HCT116 (cell line): ENCODE measurements at regions not wholly inside any gene's neighbourhood (a gene's known extent, or its start where the extent isn't known, plus 50 kb on each side); places are given as distances from the start of the nearest gene placed in this dataset.

Experiments used
- CTCF ChIP-seq, 3 experiments: fragments of 200-600 bp in 1 of 3; sonication (generic) in 1 of 3; IDR thresholded peaks in 2 of 3; conservative IDR thresholded peaks in 1 of 3; 2 replicates each; pipeline ENCODE4 v1.5.1; 2012 to 2017; ENCODE audit warnings: low read depth in 2 of 3, low read length in 2 of 3, antibody characterized with exemption in 1 of 3, borderline replicate concordance in 1 of 3, control low read depth in 1 of 3, mild to moderate bottlenecking in 1 of 3, mixed read lengths in 1 of 3, mixed run types in 1 of 3, moderate library complexity in 1 of 3; ENCODE audit not compliant: insufficient read depth in 1 of 3
- ELF1 ChIP-seq: IDR thresholded peaks from 2 replicates; pipeline ENCODE4 v1.6.1; 2012; ENCODE audit warnings: low read depth, borderline replicate concordance
- EZH2 ChIP-seq: fragments of 200-600 bp; sonication (generic); IDR thresholded peaks from 2 replicates; pipeline ENCODE4 v1.6.1; 2017; ENCODE audit warnings: antibody characterized with exemption, mixed run types
- JUND ChIP-seq: IDR thresholded peaks from 2 replicates; pipeline ENCODE4 v1.6.1; 2012
- POLR2A ChIP-seq: IDR thresholded peaks from 2 replicates; pipeline ENCODE4 v1.7.0; 2011; ENCODE audit warnings: borderline replicate concordance; ENCODE audit not compliant: insufficient read depth, insufficient read length; ENCODE audit errors: extremely low read depth
- POLR2AphosphoS5 ChIP-seq: IDR thresholded peaks from 2 replicates; pipeline ENCODE4 v1.6.1; 2011; ENCODE audit warnings: mild to moderate bottlenecking, low read depth, low read length, moderate library complexity
- RAD21 ChIP-seq: IDR thresholded peaks from 2 replicates; pipeline ENCODE4 v1.6.1; 2012; ENCODE audit warnings: low read depth, mild to moderate bottlenecking
- SIN3A ChIP-seq: IDR thresholded peaks from 2 replicates; pipeline ENCODE4 v1.6.1; 2012; ENCODE audit warnings: low read depth
- SP1 ChIP-seq: IDR thresholded peaks from 2 replicates; pipeline ENCODE4 v1.6.1; 2012; ENCODE audit warnings: low read depth
- ZFX ChIP-seq: fragments of 450-650 bp; IDR thresholded peaks from 2 replicates; pipeline ENCODE4 v1.6.1; 2017
- ZNF274 ChIP-seq: fragments of 200-500 bp; sonication (Bioruptor generic); IDR thresholded peaks from 2 replicates; pipeline ENCODE4 v1.6.1; 2014; ENCODE audit warnings: mild to moderate bottlenecking, low read depth, low read length, inconsistent platforms

- TF ChIP-seq CTCF (IDR thresholded peaks at IDR 0.05 in 2 of 3, conservative IDR thresholded peaks at IDR 0.05 in 1 of 3; ENCODE audit: borderline replicate concordance in 1 of 3, insufficient read depth in 1 of 3, low read depth in 2 of 3, low read length in 2 of 3) (no peak), EZH2 (no peak), POLR2AphosphoS5 (no peak), RAD21 (no peak), ELF1 (no peak), POLR2A (no peak), SIN3A (no peak), ZNF274 (no peak), JUND (no peak), ZFX (no peak), SP1 (no peak)
Observed at GRCh38 chr2:62641410-62641843, 64.1 kb upstream of the EHBP1 start.
